Esophagus muscularis mucosa (tissue), 4 donors: ENCODE measurements at regions not wholly inside any gene's neighbourhood (a gene's known extent, or its start where the extent isn't known, plus 50 kb on each side); places are given as distances from the start of the nearest gene placed in this dataset.

Experiments
- DNase-seq: peaks from one replicate; pipeline ENCODE4 v3.0.0-alpha.2; 2017; ENCODE audit errors: extremely low spot score
- H3K27ac ChIP-seq, 4 donors: fragments of 200-600 bp; sonication (generic); replicated peaks in 1 of 4; 1 replicate in 3 of 4; 2 replicates in 1 of 4; pipeline ENCODE4 v1.5.1; 2016 to 2019; ENCODE audit warnings: mild to moderate bottlenecking in 1 of 4
- H3K27me3 ChIP-seq, 4 donors: fragments of 200-600 bp; sonication (generic); one replicate each; pipeline versions ENCODE4 v1.5.1 to v1.6.0; 2016 to 2019
- H3K36me3 ChIP-seq, 4 donors: fragments of 200-600 bp; sonication (generic); one replicate each; pipeline ENCODE4 v1.5.1; 2016 to 2019
- H3K4me1 ChIP-seq, 4 donors: fragments of 200-600 bp; sonication (generic); one replicate each; pipeline ENCODE4 v1.5.1; 2016 to 2019
- H3K4me3 ChIP-seq, 4 donors: fragments of 200-600 bp; sonication (generic); 1 replicate in 2 of 4; 2 replicates in 2 of 4; pipeline ENCODE4 v1.5.1; 2016 to 2019; ENCODE audit warnings: mild to moderate bottlenecking in 4 of 4, moderate library complexity in 1 of 4
- H3K9me3 ChIP-seq, 4 donors: fragments of 200-600 bp; sonication (generic); 1 replicate in 3 of 4; 2 replicates in 1 of 4; pipeline ENCODE4 v1.5.1; 2016 to 2019
- EP300 ChIP-seq: sonication (generic); formaldehyde crosslinking; IDR thresholded peaks from one replicate; pipeline ENCODE4 v1.6.1; 2017; ENCODE audit warnings: antibody characterized with exemption
- POLR2A ChIP-seq: fragments of 450-650 bp; IDR thresholded peaks from one replicate; pipeline ENCODE4 v1.6.1; 2017; ENCODE audit warnings: antibody characterized with exemption, moderate library complexity, mild to moderate bottlenecking, low read depth
- POLR2AphosphoS5 ChIP-seq, 2 donors: sonication (generic); formaldehyde crosslinking; IDR thresholded peaks; one replicate each; pipeline ENCODE4 v1.6.1; 2017; ENCODE audit warnings: antibody characterized with exemption in 2 of 2
- WGBS: methylation state at CpG from one replicate; pipeline ENCODE4 v1.1.5; 2018; 5-methylcytosine and 5-hydroxymethylcytosine counted together
- intact Hi-C: fragments of 100-400 bp; cut with DNase I; formaldehyde crosslinking; loops from one replicate; pipeline ENCODE4 v1.15.1; 2023
- TF ChIP-seq, protein P1 (sequence below), 3 experiments: fragments of 200-600 bp in 2 of 3; fragments of 450-650 bp in 1 of 3; sonication (generic) in 2 of 3; IDR thresholded peaks; one replicate each; pipeline ENCODE4 v1.5.1; 2017 to 2019; ENCODE audit warnings: antibody characterized with exemption in 3 of 3, mild to moderate bottlenecking in 2 of 3, moderate library complexity in 1 of 3

DNA sequence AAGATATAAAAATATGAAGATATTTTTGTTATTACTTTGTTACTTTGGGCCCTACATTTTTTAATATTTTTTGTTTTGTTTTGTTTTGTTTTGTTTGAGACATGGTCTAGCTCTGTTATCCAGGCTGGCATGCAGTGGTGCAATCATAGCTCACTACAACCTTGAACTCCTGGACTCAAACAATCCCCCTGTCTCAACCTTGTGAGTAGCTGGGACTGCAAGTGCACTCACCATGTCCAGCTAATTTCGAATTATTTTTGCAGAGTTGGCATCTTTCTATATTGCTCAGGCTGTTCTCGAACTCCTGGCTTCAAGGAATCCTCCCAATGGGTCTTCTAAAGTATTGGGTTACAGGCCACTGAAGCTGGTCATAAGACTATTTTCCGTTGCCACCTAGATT, 603.6 kb upstream of the PIK3C3 start:
- H3K4me1 ChIP-seq = no peaks in the 10 kb centered on the region
- DNase-seq = no peak
- no peaks in the 10 kb centered on the region for H3K9me3 ChIP-seq
- no peak overlapping the region for H3K4me3 ChIP-seq
- TF ChIP-seq POLR2AphosphoS5 (IDR thresholded peaks at IDR 0.05) = no peak
- TF ChIP-seq EP300 = no peak
- TF ChIP-seq, protein P1, sequence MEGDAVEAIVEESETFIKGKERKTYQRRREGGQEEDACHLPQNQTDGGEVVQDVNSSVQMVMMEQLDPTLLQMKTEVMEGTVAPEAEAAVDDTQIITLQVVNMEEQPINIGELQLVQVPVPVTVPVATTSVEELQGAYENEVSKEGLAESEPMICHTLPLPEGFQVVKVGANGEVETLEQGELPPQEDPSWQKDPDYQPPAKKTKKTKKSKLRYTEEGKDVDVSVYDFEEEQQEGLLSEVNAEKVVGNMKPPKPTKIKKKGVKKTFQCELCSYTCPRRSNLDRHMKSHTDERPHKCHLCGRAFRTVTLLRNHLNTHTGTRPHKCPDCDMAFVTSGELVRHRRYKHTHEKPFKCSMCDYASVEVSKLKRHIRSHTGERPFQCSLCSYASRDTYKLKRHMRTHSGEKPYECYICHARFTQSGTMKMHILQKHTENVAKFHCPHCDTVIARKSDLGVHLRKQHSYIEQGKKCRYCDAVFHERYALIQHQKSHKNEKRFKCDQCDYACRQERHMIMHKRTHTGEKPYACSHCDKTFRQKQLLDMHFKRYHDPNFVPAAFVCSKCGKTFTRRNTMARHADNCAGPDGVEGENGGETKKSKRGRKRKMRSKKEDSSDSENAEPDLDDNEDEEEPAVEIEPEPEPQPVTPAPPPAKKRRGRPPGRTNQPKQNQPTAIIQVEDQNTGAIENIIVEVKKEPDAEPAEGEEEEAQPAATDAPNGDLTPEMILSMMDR (IDR thresholded peaks at IDR 0.05) = no peak
- TF ChIP-seq POLR2A = no peak
- no peaks in the 10 kb centered on the region for H3K27me3 ChIP-seq
- no peak overlapping the region for H3K27ac ChIP-seq
- 81% methylated on average over 3 of the region's 3 CpGs for WGBS
- no peaks in the 10 kb centered on the region for H3K36me3 ChIP-seq
- intact Hi-C loops = no loop called here

DNA sequence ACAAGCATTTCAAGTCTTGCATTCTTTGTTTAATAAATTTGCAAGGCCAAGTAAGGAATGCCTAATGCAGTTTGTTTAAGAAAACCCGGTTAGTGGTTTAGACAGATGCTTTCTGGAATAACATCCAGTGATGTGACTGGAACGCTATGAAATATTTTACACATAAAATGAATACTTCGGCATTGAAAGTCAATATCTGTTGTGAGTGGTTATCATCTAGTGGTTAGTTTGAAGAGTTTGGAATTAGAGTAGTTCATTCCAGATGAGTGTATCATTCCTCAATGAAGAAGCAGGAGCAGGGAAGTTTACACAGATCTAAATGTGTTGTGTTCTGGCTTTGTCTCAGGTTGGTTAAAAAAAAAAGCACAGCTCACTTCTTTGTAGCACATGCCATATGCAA, 608.0 kb upstream of the PIK3C3 start:
- intact Hi-C loops = no loop called here
- 88% methylated on average over 3 of the region's 3 CpGs for WGBS
- Histone ChIP-seq H3K4me3 (no peak overlapping the region), H3K27ac (no peak overlapping the region), H3K9me3 (no peaks in the 10 kb centered on the region), H3K4me1 (no peaks in the 10 kb centered on the region), H3K36me3 (no peaks in the 10 kb centered on the region), H3K27me3 (no peaks in the 10 kb centered on the region)
- no peak for TF ChIP-seq POLR2AphosphoS5 (IDR thresholded peaks at IDR 0.05)
- no peak for TF ChIP-seq EP300
- TF ChIP-seq, protein P1 (IDR thresholded peaks at IDR 0.05) = no peak
- TF ChIP-seq POLR2A = no peak
- DNase-seq = no peak

DNA sequence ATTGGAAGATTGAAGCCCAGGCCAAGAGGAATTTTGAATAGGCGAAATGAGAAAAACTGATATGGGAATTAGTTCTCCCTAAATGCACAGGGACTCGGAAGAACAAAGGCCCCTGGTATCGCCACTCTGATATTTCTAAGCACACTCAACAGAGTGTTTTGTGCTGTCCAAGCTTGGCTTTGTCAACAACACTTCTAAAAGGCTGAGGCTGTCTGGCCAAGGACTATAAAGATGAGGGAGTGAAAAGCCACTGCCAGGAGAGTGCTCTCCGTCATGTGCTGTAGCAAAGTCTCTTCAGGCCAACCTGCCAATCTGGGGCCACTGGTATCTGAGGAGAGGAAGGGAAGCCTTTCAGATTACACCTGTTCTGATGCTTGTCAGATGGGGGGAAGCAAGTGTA, 611.2 kb upstream of the PIK3C3 start:
- Histone ChIP-seq H3K27me3 (no peaks in the 10 kb centered on the region), H3K36me3 (no peaks in the 10 kb centered on the region), H3K9me3 (no peaks in the 10 kb centered on the region), H3K27ac (no peak overlapping the region), H3K4me1 (no peaks in the 10 kb centered on the region), H3K4me3 (no peak overlapping the region)
- WGBS = 89% methylated on average over 4 of the region's 4 CpGs
- TF ChIP-seq POLR2AphosphoS5 (IDR thresholded peaks at IDR 0.05) = no peak
- no peak for TF ChIP-seq POLR2A
- TF ChIP-seq EP300 = no peak
- no peak for DNase-seq
- intact Hi-C loops = no loop called here

GRCh38 chr18:41338341-41338740, 616.7 kb upstream of the PIK3C3 start:
- no peak overlapping the region for H3K4me3 ChIP-seq
- H3K27me3 ChIP-seq = no peaks in the 10 kb centered on the region
- H3K9me3 ChIP-seq = no peaks in the 10 kb centered on the region
- H3K36me3 ChIP-seq = no peaks in the 10 kb centered on the region
- no peak for DNase-seq
- 56% methylated on average over 1 of the region's 1 CpG for WGBS
- no peaks in the 10 kb centered on the region for H3K4me1 ChIP-seq
- intact Hi-C loops = no loop called here
- TF ChIP-seq POLR2AphosphoS5 (IDR thresholded peaks at IDR 0.05) = no peak
- TF ChIP-seq, protein P1 (IDR thresholded peaks at IDR 0.05) = no peak
- no peak for TF ChIP-seq EP300
- no peak for TF ChIP-seq POLR2A
- H3K27ac ChIP-seq = no peak overlapping the region

DNA sequence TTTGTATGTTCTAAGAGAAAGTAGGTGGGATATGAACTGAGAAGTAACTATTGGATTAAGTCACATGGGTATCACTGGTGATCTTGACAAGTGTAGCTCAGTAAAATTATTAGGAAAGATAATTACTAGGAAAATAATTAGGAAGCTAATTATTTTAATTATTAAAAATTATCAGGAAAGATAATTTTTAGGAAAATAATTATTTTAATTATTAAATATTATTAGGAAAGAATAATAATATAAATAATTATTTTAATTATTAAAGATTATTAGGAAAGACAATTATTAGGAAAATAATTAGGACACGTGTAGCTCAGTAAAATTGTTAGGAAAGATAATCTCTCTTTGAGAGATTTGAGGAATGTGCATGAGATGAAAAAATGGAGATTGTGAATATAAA, 623.4 kb upstream of the PIK3C3 start:
- WGBS = 78% methylated on average over 1 of the region's 1 CpG
- Histone ChIP-seq H3K9me3 (no peaks in the 10 kb centered on the region), H3K4me3 (no peak overlapping the region), H3K27me3 (no peaks in the 10 kb centered on the region), H3K4me1 (no peaks in the 10 kb centered on the region), H3K27ac (no peak overlapping the region), H3K36me3 (no peaks in the 10 kb centered on the region)
- no peak for DNase-seq
- TF ChIP-seq POLR2A (no peak), EP300 (no peak), POLR2AphosphoS5 (IDR thresholded peaks at IDR 0.05) (no peak)
- TF ChIP-seq, protein P1 (IDR thresholded peaks at IDR 0.05) = no peak
- intact Hi-C loops = no loop called here
